Right atrium auricular region (tissue), 2 donors: ENCODE measurements at regions not wholly inside any gene's neighbourhood (a gene's known extent, or its start where the extent isn't known, plus 50 kb on each side); places are given as distances from the start of the nearest gene placed in this dataset.

Experiments
- DNase-seq: peaks from one replicate; pipeline ENCODE4 v3.0.0-alpha.2; 2019; ENCODE audit warnings: low spot score
- H3K27ac ChIP-seq, 2 donors: fragments of 200-600 bp; sonication (generic); 1 replicate in 1 of 2; 2 replicates in 1 of 2; pipeline ENCODE4 v1.5.1; 2016 to 2019
- H3K27me3 ChIP-seq, 2 donors: fragments of 200-600 bp; sonication (generic); one replicate each; pipeline versions ENCODE4 v1.5.1 to v1.6.0; 2017 to 2019
- H3K36me3 ChIP-seq: fragments of 200-600 bp; sonication (generic); one replicate; pipeline ENCODE4 v1.5.1; 2016
- H3K4me1 ChIP-seq, 2 donors: fragments of 200-600 bp; sonication (generic); one replicate each; pipeline versions ENCODE4 v1.5.1 to v1.6.0; 2017 to 2019
- H3K4me3 ChIP-seq, 2 donors: fragments of 200-600 bp; sonication (generic); 1 replicate in 1 of 2; 2 replicates in 1 of 2; pipeline ENCODE4 v1.5.1; 2017 to 2019; ENCODE audit warnings: mild to moderate bottlenecking in 1 of 2, moderate library complexity in 1 of 2
- H3K9me3 ChIP-seq, 2 donors: fragments of 200-600 bp; sonication (generic); one replicate each; pipeline ENCODE4 v1.5.1; 2019
- TF ChIP-seq, protein P1 (sequence below), 2 donors: fragments of 200-600 bp; sonication (generic); IDR thresholded peaks; one replicate each; pipeline ENCODE4 v1.5.1; 2019; ENCODE audit warnings: antibody characterized with exemption in 2 of 2

GRCh38 chr1:212207118-212207517, 78.1 kb upstream of the PPP2R5A start:
- no peaks in the 10 kb centered on the region for H3K27me3 ChIP-seq
- H3K27ac ChIP-seq = no peak overlapping the region
- TF ChIP-seq, protein P1, sequence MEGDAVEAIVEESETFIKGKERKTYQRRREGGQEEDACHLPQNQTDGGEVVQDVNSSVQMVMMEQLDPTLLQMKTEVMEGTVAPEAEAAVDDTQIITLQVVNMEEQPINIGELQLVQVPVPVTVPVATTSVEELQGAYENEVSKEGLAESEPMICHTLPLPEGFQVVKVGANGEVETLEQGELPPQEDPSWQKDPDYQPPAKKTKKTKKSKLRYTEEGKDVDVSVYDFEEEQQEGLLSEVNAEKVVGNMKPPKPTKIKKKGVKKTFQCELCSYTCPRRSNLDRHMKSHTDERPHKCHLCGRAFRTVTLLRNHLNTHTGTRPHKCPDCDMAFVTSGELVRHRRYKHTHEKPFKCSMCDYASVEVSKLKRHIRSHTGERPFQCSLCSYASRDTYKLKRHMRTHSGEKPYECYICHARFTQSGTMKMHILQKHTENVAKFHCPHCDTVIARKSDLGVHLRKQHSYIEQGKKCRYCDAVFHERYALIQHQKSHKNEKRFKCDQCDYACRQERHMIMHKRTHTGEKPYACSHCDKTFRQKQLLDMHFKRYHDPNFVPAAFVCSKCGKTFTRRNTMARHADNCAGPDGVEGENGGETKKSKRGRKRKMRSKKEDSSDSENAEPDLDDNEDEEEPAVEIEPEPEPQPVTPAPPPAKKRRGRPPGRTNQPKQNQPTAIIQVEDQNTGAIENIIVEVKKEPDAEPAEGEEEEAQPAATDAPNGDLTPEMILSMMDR (IDR thresholded peaks at IDR 0.05) = no peak
- H3K9me3 ChIP-seq = no peaks in the 10 kb centered on the region
- no peak overlapping the region for H3K4me3 ChIP-seq
- H3K36me3 ChIP-seq = no peaks in the 10 kb centered on the region
- H3K4me1 ChIP-seq = no peaks in the 10 kb centered on the region
- no peak for DNase-seq

DNA sequence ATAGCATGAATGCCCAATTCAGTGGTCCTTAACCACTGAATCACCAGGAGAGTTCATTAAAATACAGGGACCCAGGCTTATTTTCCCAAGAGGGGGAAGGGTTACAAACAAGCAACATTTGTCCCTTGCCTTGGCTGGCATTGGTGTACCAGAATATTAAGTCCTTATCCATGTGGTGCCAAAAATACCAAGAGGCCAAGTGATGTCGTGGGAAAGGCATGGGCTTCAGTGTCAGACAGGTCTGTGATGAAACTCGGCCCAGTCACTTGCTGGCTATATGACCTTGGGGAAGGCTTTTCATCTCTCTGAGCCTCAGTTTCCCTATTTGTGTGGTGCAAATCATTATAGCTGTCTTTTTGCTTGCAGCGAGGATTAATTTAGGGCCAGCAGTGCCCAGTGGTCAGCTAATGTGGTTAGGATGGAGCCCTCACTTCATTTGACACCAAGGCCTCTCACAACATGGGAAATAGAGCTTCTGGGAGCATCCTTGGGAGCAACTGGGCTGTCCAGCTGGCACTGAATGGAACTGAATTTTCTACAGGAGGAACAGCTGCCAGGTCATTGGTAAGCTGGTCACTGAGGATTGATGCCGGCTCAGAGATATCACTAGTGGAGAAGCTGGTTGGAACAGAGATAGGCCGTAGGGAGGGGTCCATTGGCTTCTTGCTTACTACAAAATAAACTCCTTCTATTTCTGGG, 77.2 kb upstream of the PPP2R5A start:
- Histone ChIP-seq H3K9me3 (no peaks in the 10 kb centered on the region), H3K27me3 (no peaks in the 10 kb centered on the region), H3K27ac (no peak overlapping the region), H3K4me1 (no peaks in the 10 kb centered on the region), H3K4me3 (no peak overlapping the region), H3K36me3 (no peaks in the 10 kb centered on the region)
- TF ChIP-seq, protein P1 (IDR thresholded peaks at IDR 0.05) = no peak
- no peak for DNase-seq

- DNase-seq = no peak
- no peaks in the 10 kb centered on the region for H3K27me3 ChIP-seq
- TF ChIP-seq, protein P1 (IDR thresholded peaks at IDR 0.05) = no peak
These were observed 76.1 kb upstream of the PPP2R5A start for GRCh38 chr1:212208978-212209644.

DNA sequence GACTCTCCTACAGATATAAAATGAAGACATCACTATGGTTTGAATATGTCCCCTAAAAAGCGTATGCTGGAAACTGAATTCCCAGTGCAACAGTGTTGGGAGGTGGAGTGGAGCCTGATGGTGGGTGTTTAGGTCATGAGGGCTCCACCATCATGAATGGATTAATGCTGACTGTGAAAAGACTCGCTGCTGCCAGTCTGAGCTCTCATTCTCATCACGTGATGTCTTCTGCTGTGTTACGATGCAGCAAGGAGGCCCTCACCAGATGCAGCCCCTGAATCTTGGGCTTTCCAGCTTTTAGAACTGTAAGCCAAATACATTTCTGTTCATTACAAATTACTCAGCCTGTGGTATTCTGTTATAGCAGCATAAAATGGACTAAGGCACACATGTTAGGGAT, 73.8 kb upstream of the PPP2R5A start:
- Histone ChIP-seq H3K4me3 (no peak overlapping the region), H3K27me3 (no peaks in the 10 kb centered on the region), H3K36me3 (no peaks in the 10 kb centered on the region), H3K9me3 (no peaks in the 10 kb centered on the region), H3K4me1 (no peaks in the 10 kb centered on the region), H3K27ac (no peak overlapping the region)
- DNase-seq = no peak
- TF ChIP-seq, protein P1 (IDR thresholded peaks at IDR 0.05) = no peak

More at GRCh38 chr1:212208978-212209644, 76.1 kb upstream of the PPP2R5A start:
- no peak overlapping the region for H3K27ac ChIP-seq
- no peaks in the 10 kb centered on the region for H3K4me1 ChIP-seq
- no peaks in the 10 kb centered on the region for H3K36me3 ChIP-seq
- H3K4me3 ChIP-seq = no peak overlapping the region
- H3K9me3 ChIP-seq = no peaks in the 10 kb centered on the region

GRCh38 chr1:212212343-212212742, 72.9 kb upstream of the PPP2R5A start:
- TF ChIP-seq, protein P1 (IDR thresholded peaks at IDR 0.05) = no peak
- no peak for DNase-seq
- Histone ChIP-seq H3K4me1 (no peaks in the 10 kb centered on the region), H3K27me3 (no peaks in the 10 kb centered on the region), H3K9me3 (no peaks in the 10 kb centered on the region), H3K36me3 (no peaks in the 10 kb centered on the region), H3K4me3 (no peak overlapping the region), H3K27ac (no peak overlapping the region)
